Trophoblast cell (in vitro differentiated cells and primary cell): ENCODE measurements at regions not wholly inside any gene's neighbourhood (a gene's known extent, or its start where the extent isn't known, plus 50 kb on each side); places are given as distances from the start of the nearest gene placed in this dataset.

Source experiments
- DNase-seq, 2 donors: peaks; one replicate each; pipeline ENCODE4 v3.0.0-alpha.2; 2016
- H2AFZ ChIP-seq: 2 replicates; pipeline ENCODE4 v1.6.1; 2013; ENCODE audit warnings: low read length, moderate library complexity, mild to moderate bottlenecking; ENCODE audit not compliant: insufficient read depth, poor library complexity
- H2AK5ac ChIP-seq: 2 replicates; pipeline ENCODE4 v1.6.1; 2013; ENCODE audit warnings: mild to moderate bottlenecking, low read length
- H2BK120ac ChIP-seq: 2 replicates; pipeline ENCODE4 v1.6.1; 2013; ENCODE audit warnings: low read length, mild to moderate bottlenecking, moderate library complexity; ENCODE audit not compliant: insufficient read depth, poor library complexity
- H2BK12ac ChIP-seq: 2 replicates; pipeline ENCODE4 v1.6.1; 2013; ENCODE audit warnings: mild to moderate bottlenecking, low read length, moderate library complexity
- H2BK5ac ChIP-seq: 2 replicates; pipeline ENCODE4 v1.6.1; 2013; ENCODE audit warnings: low read length, low read depth, moderate library complexity, mild to moderate bottlenecking; ENCODE audit not compliant: poor library complexity
- H3K14ac ChIP-seq: 2 replicates; pipeline ENCODE4 v1.6.1; 2013; ENCODE audit warnings: mild to moderate bottlenecking, low read length
- H3K18ac ChIP-seq: 2 replicates; pipeline ENCODE4 v1.6.1; 2013; ENCODE audit warnings: mild to moderate bottlenecking, low read length
- H3K23ac ChIP-seq: 2 replicates; pipeline ENCODE4 v1.6.1; 2013; ENCODE audit warnings: low read length
- H3K27ac ChIP-seq: 2 replicates; pipeline ENCODE4 v1.5.1; 2013; ENCODE audit warnings: low read depth, mild to moderate bottlenecking, inconsistent platforms, low read length, moderate library complexity
- H3K27me3 ChIP-seq: 2 replicates; pipeline ENCODE4 v1.6.1; 2013; ENCODE audit warnings: inconsistent platforms, mild to moderate bottlenecking, low read length, moderate library complexity; ENCODE audit not compliant: insufficient read depth
- H3K36me3 ChIP-seq, 2 experiments: 1 replicate in 1 of 2; 2 replicates in 1 of 2; pipeline ENCODE4 v1.6.1; 2013; ENCODE audit warnings: low read length in 2 of 2, mild to moderate bottlenecking in 2 of 2, moderate library complexity in 1 of 2; ENCODE audit not compliant: insufficient read depth in 2 of 2, control insufficient read depth in 1 of 2
- H3K4ac ChIP-seq: 2 replicates; pipeline ENCODE4 v1.6.1; 2013; ENCODE audit warnings: low read depth, mild to moderate bottlenecking, low read length, moderate library complexity
- H3K4me1 ChIP-seq, 2 experiments: 1 replicate in 1 of 2; 2 replicates in 1 of 2; pipeline ENCODE4 v1.6.1; 2013; ENCODE audit warnings: low read length in 2 of 2, mild to moderate bottlenecking in 2 of 2, moderate library complexity in 1 of 2; ENCODE audit not compliant: insufficient read depth in 2 of 2, control insufficient read depth in 1 of 2
- H3K4me2 ChIP-seq: 2 replicates; pipeline ENCODE4 v1.6.1; 2013; ENCODE audit warnings: inconsistent platforms, mild to moderate bottlenecking, low read length, moderate library complexity
- H3K4me3 ChIP-seq: 2 replicates; pipeline ENCODE4 v1.5.1; 2013; ENCODE audit warnings: mild to moderate bottlenecking, low read depth, low read length, inconsistent platforms
- H3K79me1 ChIP-seq: one replicate; pipeline ENCODE4 v1.6.1; 2013; ENCODE audit warnings: low read length
- H3K79me2 ChIP-seq: 2 replicates; pipeline ENCODE4 v1.6.1; 2013; ENCODE audit warnings: low read length, mild to moderate bottlenecking; ENCODE audit not compliant: control insufficient read depth, insufficient read depth, poor library complexity
- H3K9ac ChIP-seq: 2 replicates; pipeline ENCODE4 v1.6.1; 2013; ENCODE audit warnings: mild to moderate bottlenecking, low read length
- H3K9me3 ChIP-seq: 2 replicates; pipeline ENCODE4 v1.6.1; 2013; ENCODE audit warnings: low read depth, mild to moderate bottlenecking, control low read depth, inconsistent platforms, low read length; ENCODE audit not compliant: insufficient read depth
- H4K12ac ChIP-seq: 2 replicates; pipeline ENCODE4 v1.6.1; 2013; ENCODE audit warnings: low read depth, mild to moderate bottlenecking, low read length, moderate library complexity
- H4K8ac ChIP-seq: 2 replicates; pipeline ENCODE4 v1.6.1; 2013; ENCODE audit warnings: low read depth, mild to moderate bottlenecking, low read length, moderate library complexity
- H4K91ac ChIP-seq: one replicate; pipeline ENCODE4 v1.6.1; 2013; ENCODE audit warnings: low read depth, mild to moderate bottlenecking, low read length, moderate library complexity
- WGBS: extraction: QIAGEN DNeasy Blood & Tissue Kit; methylation state at CpG from one replicate; pipeline ENCODE4 v1.1.7; 2013; ENCODE audit warnings: missing lambda C conversion rate; ENCODE audit not compliant: insufficient read length, insufficient coverage; ENCODE audit errors: extremely low coverage; 5-methylcytosine and 5-hydroxymethylcytosine counted together

GRCh38 chr10:79003183-79004100 is 65.3 kb upstream of the ZMIZ1 start:
- Histone ChIP-seq H4K8ac (no peak overlapping the region), H3K4me2 (no peak overlapping the region), H4K12ac (no peak overlapping the region), H3K4me3 (no peak overlapping the region), H3K9me3 (peaks cover 2% of the 10 kb centered on the region), H3K36me3 (no peaks in the 10 kb centered on the region), H2BK5ac (no peak overlapping the region), H3K27me3 (no peaks in the 10 kb centered on the region), H3K27ac (no peak overlapping the region), H2BK120ac (no peak overlapping the region), H2AFZ (no peak overlapping the region), H3K79me1 (no peaks in the 10 kb centered on the region), H3K23ac (no peak overlapping the region), H3K18ac (no peak overlapping the region), H3K4me1 (no peaks in the 10 kb centered on the region), H2AK5ac (no peak overlapping the region), H3K79me2 (no peaks in the 10 kb centered on the region), H3K4ac (no peak overlapping the region), H4K91ac (no peak overlapping the region), H2BK12ac (no peak overlapping the region), H3K14ac (no peak overlapping the region), H3K9ac (no peak overlapping the region)
- WGBS: no CpG with 5 or more reads among the region's 19 CpGs
- no peak for DNase-seq

- H4K12ac ChIP-seq: no peak overlapping the region
- no peak for DNase-seq
- H3K14ac ChIP-seq: no peak overlapping the region
- H3K79me2 ChIP-seq: no peaks in the 10 kb centered on the region
- H3K9ac ChIP-seq: no peak overlapping the region
- no peak overlapping the region for H3K23ac ChIP-seq
- H3K4me1 ChIP-seq: no peaks in the 10 kb centered on the region
- H2BK120ac ChIP-seq: no peak overlapping the region
- no peak overlapping the region for H2BK12ac ChIP-seq
- H3K27ac ChIP-seq: no peak overlapping the region
- H3K36me3 ChIP-seq: no peaks in the 10 kb centered on the region
- no CpG with 5 or more reads among the region's 5 CpGs for WGBS
- no peaks in the 10 kb centered on the region for H3K79me1 ChIP-seq
- H4K8ac ChIP-seq: no peak overlapping the region
- no peak overlapping the region for H4K91ac ChIP-seq
- no peak overlapping the region for H3K4me3 ChIP-seq
- no peaks in the 10 kb centered on the region for H3K27me3 ChIP-seq
- H2AK5ac ChIP-seq: no peak overlapping the region
- H3K4me2 ChIP-seq: no peak overlapping the region
- peaks cover 2% of the 10 kb centered on the region for H3K9me3 ChIP-seq
- no peak overlapping the region for H3K4ac ChIP-seq
- H2BK5ac ChIP-seq: no peak overlapping the region
- no peak overlapping the region for H3K18ac ChIP-seq
- H2AFZ ChIP-seq: no peak overlapping the region
Observed at GRCh38 chr10:79004311-79004710, 64.5 kb upstream of the ZMIZ1 start.

- no peak overlapping the region for H4K12ac ChIP-seq
- no peaks in the 10 kb centered on the region for H3K79me1 ChIP-seq
- H4K91ac ChIP-seq: no peak overlapping the region
- no peak overlapping the region for H3K23ac ChIP-seq
- H3K18ac ChIP-seq: no peak overlapping the region
- H3K4me3 ChIP-seq: no peak overlapping the region
- H2AFZ ChIP-seq: no peak overlapping the region
- no peak overlapping the region for H2BK12ac ChIP-seq
- H3K9ac ChIP-seq: no peak overlapping the region
- no CpG with 5 or more reads among the region's 11 CpGs for WGBS
- H3K14ac ChIP-seq: no peak overlapping the region
- H2AK5ac ChIP-seq: no peak overlapping the region
- no peaks in the 10 kb centered on the region for H3K79me2 ChIP-seq
- H4K8ac ChIP-seq: no peak overlapping the region
- no peaks in the 10 kb centered on the region for H3K4me1 ChIP-seq
- H3K4ac ChIP-seq: no peak overlapping the region
- no peaks in the 10 kb centered on the region for H3K36me3 ChIP-seq
- no peaks in the 10 kb centered on the region for H3K9me3 ChIP-seq
- no peak overlapping the region for H3K4me2 ChIP-seq
- no peak for DNase-seq
- H3K27ac ChIP-seq: no peak overlapping the region
- no peak overlapping the region for H2BK120ac ChIP-seq
- no peaks in the 10 kb centered on the region for H3K27me3 ChIP-seq
- H2BK5ac ChIP-seq: no peak overlapping the region
Observed at GRCh38 chr10:79005126-79005810, 63.5 kb upstream of the ZMIZ1 start.

GRCh38 chr10:79007018-79007417 is 61.7 kb upstream of the ZMIZ1 start:
- H2BK120ac ChIP-seq: no peak overlapping the region
- no peak overlapping the region for H2AFZ ChIP-seq
- no peaks in the 10 kb centered on the region for H3K79me1 ChIP-seq
- no peak for DNase-seq
- no peak overlapping the region for H3K23ac ChIP-seq
- no peaks in the 10 kb centered on the region for H3K36me3 ChIP-seq
- no peak overlapping the region for H4K8ac ChIP-seq
- H3K4me2 ChIP-seq: no peak overlapping the region
- no peak overlapping the region for H3K4me3 ChIP-seq
- no peaks in the 10 kb centered on the region for H3K9me3 ChIP-seq
- no peak overlapping the region for H2AK5ac ChIP-seq
- H4K91ac ChIP-seq: no peak overlapping the region
- no peak overlapping the region for H2BK5ac ChIP-seq
- H3K14ac ChIP-seq: no peak overlapping the region
- no peaks in the 10 kb centered on the region for H3K27me3 ChIP-seq
- H3K9ac ChIP-seq: no peak overlapping the region
- no peak overlapping the region for H2BK12ac ChIP-seq
- WGBS: no CpG with 5 or more reads among the region's 8 CpGs
- no peak overlapping the region for H3K27ac ChIP-seq
- no peaks in the 10 kb centered on the region for H3K79me2 ChIP-seq
- H3K4me1 ChIP-seq: no peaks in the 10 kb centered on the region
- H3K4ac ChIP-seq: no peak overlapping the region
- no peak overlapping the region for H3K18ac ChIP-seq
- H4K12ac ChIP-seq: no peak overlapping the region
